GM23338 (cell line): ENCODE measurements at regions not wholly inside any gene's neighbourhood (a gene's known extent, or its start where the extent isn't known, plus 50 kb on each side); places are given as distances from the start of the nearest gene placed in this dataset.

Experiments
- ATAC-seq: fragments of 200-7000 bp; cut with Tn5 transposase; 3 replicates; pipeline ENCODE4 v1.9.1; 2020
- DNase-seq: peaks from one replicate; pipeline ENCODE4 v3.0.0-alpha.2; 2015; ENCODE audit warnings: low spot score
- H2AFZ ChIP-seq: fragments of 200-600 bp; sonication (generic); 2 replicates; pipeline ENCODE4 v1.8.0; 2016; ENCODE audit warnings: antibody characterized with exemption, mild to moderate bottlenecking, moderate library complexity
- H3F3A ChIP-seq: fragments of 200-600 bp; sonication (generic); replicated peaks from 2 replicates; pipeline ENCODE4 v1.8.0; 2017; ENCODE audit warnings: antibody characterized with exemption, mixed run types, low read depth
- H3K27ac ChIP-seq: fragments of 200-600 bp; sonication (generic); 2 replicates; pipeline ENCODE4 v1.6.1; 2016; ENCODE audit warnings: low read depth
- H3K27me3 ChIP-seq: fragments of 200-600 bp; sonication (generic); 2 replicates; pipeline ENCODE4 v1.8.0; 2016; ENCODE audit warnings: mild to moderate bottlenecking, mixed run types, moderate library complexity; ENCODE audit not compliant: insufficient read depth
- H3K36me3 ChIP-seq: fragments of 200-600 bp; sonication (generic); 2 replicates; pipeline ENCODE4 v1.8.0; 2016; ENCODE audit warnings: mild to moderate bottlenecking; ENCODE audit not compliant: insufficient read depth
- H3K4me1 ChIP-seq: fragments of 200-600 bp; sonication (generic); 2 replicates; pipeline ENCODE4 v1.8.0; 2016; ENCODE audit warnings: mild to moderate bottlenecking, moderate library complexity; ENCODE audit not compliant: insufficient read depth
- H3K4me2 ChIP-seq: fragments of 200-600 bp; sonication (generic); 2 replicates; pipeline ENCODE4 v1.7.1; 2017; ENCODE audit warnings: mixed run types
- H3K4me3 ChIP-seq: fragments of 200-600 bp; sonication (generic); 2 replicates; pipeline ENCODE4 v1.6.1; 2016; ENCODE audit warnings: mixed run types
- H3K79me2 ChIP-seq: fragments of 200-600 bp; sonication (generic); replicated peaks from 2 replicates; pipeline ENCODE4 v1.8.0; 2017; ENCODE audit warnings: mild to moderate bottlenecking; ENCODE audit not compliant: insufficient read depth
- H3K9me2 ChIP-seq: fragments of 200-600 bp; sonication (generic); 2 replicates; pipeline ENCODE4 v1.8.0; 2017; ENCODE audit not compliant: insufficient read depth
- H4K20me1 ChIP-seq: fragments of 200-600 bp; sonication (generic); replicated peaks from 2 replicates; pipeline ENCODE4 v1.8.0; 2017; ENCODE audit warnings: mild to moderate bottlenecking; ENCODE audit not compliant: insufficient read depth
- H3K27ac Mint-ChIP-seq: 2 replicates; pipeline ENCODE4 v1.8.0; 2020; ENCODE audit warnings: inconsistent platforms, mild to moderate bottlenecking, moderate library complexity, mixed read lengths
- H3K27me3 Mint-ChIP-seq: 3 replicates; pipeline ENCODE4 v1.8.0; 2022; ENCODE audit warnings: low read depth, mild to moderate bottlenecking, moderate library complexity, mixed read lengths, inconsistent platforms; ENCODE audit not compliant: insufficient read depth, poor library complexity
- H3K36me3 Mint-ChIP-seq: 3 replicates; pipeline ENCODE4 v1.8.0; 2021; ENCODE audit warnings: low read depth, mild to moderate bottlenecking, inconsistent platforms, moderate library complexity, mixed read lengths
- H3K4me1 Mint-ChIP-seq: 3 replicates; pipeline ENCODE4 v1.8.0; 2020; ENCODE audit warnings: mild to moderate bottlenecking, inconsistent platforms, mixed read lengths
- H3K4me3 Mint-ChIP-seq: 3 replicates; pipeline ENCODE4 v1.8.0; 2021; ENCODE audit warnings: moderate library complexity, mild to moderate bottlenecking, inconsistent platforms, mixed read lengths
- H3K9me3 Mint-ChIP-seq: 3 replicates; pipeline ENCODE4 v1.8.0; 2020; ENCODE audit warnings: moderate library complexity, mild to moderate bottlenecking, inconsistent platforms, mixed read lengths
- CREB1 ChIP-seq: fragments of 250-450 bp; sonication (Bioruptor Pico); IDR thresholded peaks from 2 replicates; pipeline ENCODE4 v1.5.0; 2020; ENCODE audit warnings: low read depth, mild to moderate bottlenecking, moderate library complexity
- CTCF ChIP-seq, 2 experiments: fragments of 200-600 bp in 1 of 2; sonication (generic) in 1 of 2; conservative IDR thresholded peaks; 2 replicates each; pipeline versions ENCODE4 v1.5.1 to v1.6.1; 2016 to 2017; ENCODE audit warnings: antibody characterized with exemption in 2 of 2, low read depth in 2 of 2, mild to moderate bottlenecking in 2 of 2, moderate library complexity in 1 of 2
- ETS1 ChIP-seq: IDR thresholded peaks from 2 replicates; pipeline ENCODE4 v1.6.1; 2016; ENCODE audit warnings: antibody characterized with exemption
- EZH2 ChIP-seq: fragments of 200-600 bp; sonication (generic); IDR thresholded peaks from one replicate; pipeline ENCODE4 v1.8.0; 2017; ENCODE audit warnings: antibody characterized with exemption, mild to moderate bottlenecking, low read depth; ENCODE audit not compliant: unreplicated experiment
- EZH2phosphoT487 ChIP-seq: fragments of 200-600 bp; sonication (generic); IDR thresholded peaks from one replicate; pipeline ENCODE4 v1.8.1; 2018; ENCODE audit warnings: antibody characterized with exemption; ENCODE audit not compliant: unreplicated experiment
- JUNB ChIP-seq: IDR thresholded peaks from one replicate; pipeline ENCODE4 v1.6.1; 2016; ENCODE audit warnings: antibody characterized with exemption; ENCODE audit not compliant: unreplicated experiment
- NANOG ChIP-seq: IDR thresholded peaks from 2 replicates; pipeline ENCODE4 v1.6.1; 2016; ENCODE audit warnings: antibody characterized with exemption, borderline replicate concordance
- POLR2AphosphoS5 ChIP-seq: IDR thresholded peaks from 2 replicates; pipeline ENCODE4 v1.6.1; 2016; ENCODE audit warnings: antibody characterized with exemption, low read depth
- REST ChIP-seq: IDR thresholded peaks from one replicate; pipeline ENCODE4 v1.6.1; 2018; ENCODE audit warnings: antibody characterized with exemption; ENCODE audit not compliant: unreplicated experiment
- STAT1 ChIP-seq: IDR thresholded peaks from one replicate; pipeline ENCODE4 v1.6.1; 2016; ENCODE audit warnings: antibody characterized with exemption; ENCODE audit not compliant: unreplicated experiment
- ZNF114 ChIP-seq: fragments of 250-450 bp; sonication (Bioruptor Pico); IDR thresholded peaks from 2 replicates; pipeline ENCODE4 v1.5.0; 2020; ENCODE audit warnings: mild to moderate bottlenecking, moderate library complexity
- ZNF331 ChIP-seq: fragments of 250-450 bp; sonication (Bioruptor Pico); IDR thresholded peaks from 2 replicates; pipeline ENCODE4 v1.5.0; 2020; ENCODE audit warnings: low read depth, mild to moderate bottlenecking, moderate library complexity
- ZNF462 ChIP-seq: fragments of 250-450 bp; sonication (Bioruptor Pico); IDR thresholded peaks from 2 replicates; pipeline ENCODE4 v1.5.0; 2020; ENCODE audit warnings: mild to moderate bottlenecking, moderate library complexity

- Mint-ChIP-seq H3K27me3 (no peaks in the 10 kb centered on the region), H3K27ac (no peak overlapping the region), H3K9me3 (peaks cover 18% of the 10 kb centered on the region), H3K4me1 (no peaks in the 10 kb centered on the region), H3K4me3 (no peak overlapping the region), H3K36me3 (peaks cover 7% of the 10 kb centered on the region; the same call in 1 of the 3 replicates)
- H4K20me1 ChIP-seq = no peaks in the 10 kb centered on the region
- no peaks in the 10 kb centered on the region for H3K27me3 ChIP-seq
- H3K9me2 ChIP-seq = peaks cover 7% of the 10 kb centered on the region
- H3K79me2 ChIP-seq = no peaks in the 10 kb centered on the region
- ATAC-seq = no peak
- H3K4me2 ChIP-seq = no peak overlapping the region
- no peak overlapping the region for H2AFZ ChIP-seq
- H3K4me1 ChIP-seq = no peaks in the 10 kb centered on the region
- H3K36me3 ChIP-seq = no peaks in the 10 kb centered on the region
- no peak overlapping the region for H3K27ac ChIP-seq
- TF ChIP-seq ZNF462 (CRISPR knock-in tag) (no peak), EZH2phosphoT487 (no peak), POLR2AphosphoS5 (no peak), STAT1 (no peak), CTCF (conservative IDR thresholded peaks at IDR 0.05; ENCODE audit: low read depth in 2 of 2) (no peak), EZH2 (no peak), ZNF114 (no peak), ETS1 (no peak), NANOG (no peak), JUNB (no peak), ZNF331 (CRISPR knock-in tag) (no peak), REST (no peak), CREB1 (no peak)
- DNase-seq = no peak
- H3F3A ChIP-seq = no peaks in the 10 kb centered on the region
- H3K4me3 ChIP-seq = no peak overlapping the region
These were observed 243.5 kb downstream of the ANAPC1 start for GRCh38 chr2:111640480-111640879.
